Endothelial cell (in vitro differentiated cells): ENCODE measurements at regions not wholly inside any gene's neighbourhood (a gene's known extent, or its start where the extent isn't known, plus 50 kb on each side); places are given as distances from the start of the nearest gene placed in this dataset.

Experiments used
- DNase-seq: peaks from one replicate; pipeline ENCODE4 v3.0.0; 2021; ENCODE audit warnings: low spot score
- H3K27ac Mint-ChIP-seq: one replicate; pipeline ENCODE4 v1.8.0; 2021; ENCODE audit warnings: mixed read lengths, inconsistent platforms; ENCODE audit not compliant: unreplicated experiment
- H3K27me3 Mint-ChIP-seq: one replicate; pipeline ENCODE4 v1.8.0; 2021; ENCODE audit warnings: mild to moderate bottlenecking, moderate library complexity, mixed read lengths, inconsistent platforms; ENCODE audit not compliant: unreplicated experiment
- H3K36me3 Mint-ChIP-seq: one replicate; pipeline ENCODE4 v1.8.0; 2021; ENCODE audit warnings: mild to moderate bottlenecking, low read depth, mixed read lengths, inconsistent platforms; ENCODE audit not compliant: unreplicated experiment
- H3K4me1 Mint-ChIP-seq: one replicate; pipeline ENCODE4 v1.8.0; 2021; ENCODE audit warnings: mild to moderate bottlenecking, mixed read lengths, inconsistent platforms; ENCODE audit not compliant: unreplicated experiment
- H3K4me3 Mint-ChIP-seq: one replicate; pipeline ENCODE4 v1.8.0; 2021; ENCODE audit warnings: mild to moderate bottlenecking, mixed read lengths, inconsistent platforms; ENCODE audit not compliant: unreplicated experiment
- H3K9me3 Mint-ChIP-seq: one replicate; pipeline ENCODE4 v1.8.0; 2021; ENCODE audit warnings: mixed read lengths, inconsistent platforms; ENCODE audit not compliant: unreplicated experiment
- CTCF ChIP-seq: fragments of 200-600 bp; sonication (generic); IDR thresholded peaks from one replicate; pipeline ENCODE4 v1.5.0; 2021; ENCODE audit warnings: antibody characterized with exemption; ENCODE audit not compliant: unreplicated experiment

GRCh38 chr9:99307851-99308250, 85.8 kb downstream of the SEC61B start:
- no peak overlapping the region for H3K4me3 Mint-ChIP-seq
- H3K9me3 Mint-ChIP-seq: no peaks in the 10 kb centered on the region
- H3K36me3 Mint-ChIP-seq: no peaks in the 10 kb centered on the region
- H3K27me3 Mint-ChIP-seq: peaks cover 5% of the 10 kb centered on the region
- H3K4me1 Mint-ChIP-seq: peaks cover 4% of the 10 kb centered on the region
- TF ChIP-seq CTCF: no peak
- H3K27ac Mint-ChIP-seq: no peak overlapping the region
- DNase-seq: no peak

DNA sequence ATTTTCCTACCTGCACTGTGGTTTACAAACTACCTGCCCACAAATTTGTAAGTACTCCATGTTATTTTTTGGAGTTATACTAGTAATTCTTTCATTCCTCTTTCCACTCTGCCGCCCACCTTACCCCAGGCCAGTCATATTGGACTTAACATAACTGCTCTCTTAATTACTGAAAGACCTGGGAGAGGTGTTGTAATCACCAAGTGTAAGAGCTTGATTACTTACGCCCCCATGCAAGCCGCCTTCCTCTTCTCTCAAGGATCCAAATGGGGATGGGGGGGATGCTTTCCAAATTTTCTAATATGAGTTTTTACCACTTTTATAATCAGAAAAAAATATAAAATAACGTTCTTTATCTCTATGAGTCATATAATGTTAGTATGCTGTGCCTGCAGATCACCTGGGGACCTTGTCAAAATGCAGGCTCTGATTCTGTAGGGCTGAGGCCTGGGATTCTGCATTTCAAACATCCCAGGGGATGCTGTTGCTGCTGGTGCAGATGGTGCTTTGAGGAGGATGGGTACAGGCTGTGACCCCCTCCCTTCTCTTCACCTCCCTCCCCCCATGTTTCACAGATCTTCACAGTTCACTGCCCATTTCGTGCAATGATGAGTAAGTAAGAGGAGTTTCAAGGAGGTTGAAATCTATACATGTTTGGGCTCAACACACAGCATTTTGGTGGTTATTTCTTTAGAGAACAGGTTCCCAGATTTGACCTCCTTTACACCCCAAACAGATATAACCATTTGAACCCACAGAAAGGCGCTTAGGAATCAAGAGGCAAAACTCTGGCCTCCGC, 87.3 kb downstream of the SEC61B start:
- no peaks in the 10 kb centered on the region for H3K9me3 Mint-ChIP-seq
- no peak for DNase-seq
- no peak overlapping the region for H3K27ac Mint-ChIP-seq
- no peak for TF ChIP-seq CTCF
- peaks cover 4% of the 10 kb centered on the region for H3K4me1 Mint-ChIP-seq
- no peak overlapping the region for H3K4me3 Mint-ChIP-seq
- H3K27me3 Mint-ChIP-seq: peaks cover 2% of the 10 kb centered on the region
- H3K36me3 Mint-ChIP-seq: no peaks in the 10 kb centered on the region

GRCh38 chr9:99312736-99313135, 90.7 kb downstream of the SEC61B start:
- no peak for DNase-seq
- peaks cover 3% of the 10 kb centered on the region for H3K4me1 Mint-ChIP-seq
- no peak for TF ChIP-seq CTCF
- no peaks in the 10 kb centered on the region for H3K36me3 Mint-ChIP-seq
- H3K4me3 Mint-ChIP-seq: no peak overlapping the region
- H3K27me3 Mint-ChIP-seq: no peaks in the 10 kb centered on the region
- no peaks in the 10 kb centered on the region for H3K9me3 Mint-ChIP-seq
- H3K27ac Mint-ChIP-seq: no peak overlapping the region

GRCh38 chr9:99319048-99319447, 97.0 kb downstream of the SEC61B start:
- no peak overlapping the region for H3K27ac Mint-ChIP-seq
- peaks cover 3% of the 10 kb centered on the region for H3K4me1 Mint-ChIP-seq
- no peaks in the 10 kb centered on the region for H3K9me3 Mint-ChIP-seq
- TF ChIP-seq CTCF: no peak
- no peak overlapping the region for H3K4me3 Mint-ChIP-seq
- H3K36me3 Mint-ChIP-seq: no peaks in the 10 kb centered on the region
- no peak for DNase-seq
- peaks cover 3% of the 10 kb centered on the region for H3K27me3 Mint-ChIP-seq

DNA sequence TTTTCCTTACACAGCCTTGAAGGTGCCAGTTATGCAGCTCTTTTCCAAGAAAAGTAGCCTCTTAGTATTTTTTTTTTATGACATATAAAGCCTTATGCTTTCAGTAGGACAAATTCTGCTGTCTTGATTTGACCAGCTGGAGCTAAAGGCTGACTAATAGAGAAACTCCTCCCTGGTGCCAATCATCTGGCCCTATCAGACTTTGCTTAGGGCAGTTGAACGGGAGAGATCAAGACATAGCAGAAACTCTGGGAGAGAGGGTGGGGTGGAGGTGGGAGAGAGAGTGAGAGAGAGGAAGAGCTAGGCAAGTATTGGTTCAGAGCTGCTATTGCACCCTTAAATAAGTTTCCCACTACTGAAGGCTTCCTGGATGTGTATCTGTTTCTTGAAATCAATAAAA, 100.2 kb downstream of the SEC61B start:
- no peak overlapping the region for H3K4me3 Mint-ChIP-seq
- no peak overlapping the region for H3K27ac Mint-ChIP-seq
- no peaks in the 10 kb centered on the region for H3K36me3 Mint-ChIP-seq
- no peak for DNase-seq
- no peaks in the 10 kb centered on the region for H3K9me3 Mint-ChIP-seq
- H3K4me1 Mint-ChIP-seq: peaks cover 3% of the 10 kb centered on the region
- peaks cover 3% of the 10 kb centered on the region for H3K27me3 Mint-ChIP-seq
- TF ChIP-seq CTCF: no peak
